GM21529 (cell line): ENCODE measurements at regions not wholly inside any gene's neighbourhood (a gene's known extent, or its start where the extent isn't known, plus 50 kb on each side); places are given as distances from the start of the nearest gene placed in this dataset.

ENCODE experiments used
- ATAC-seq: cut with Tn5 transposase; IDR thresholded peaks from one replicate; pipeline ENCODE4 v1.9.1; 2021; ENCODE audit not compliant: unreplicated experiment

- ATAC-seq, result no peak
Measured at GRCh38 chr13:103324641-103325040, 258.4 kb upstream of the SLC10A2 start.

GRCh38 chr13:103315711-103316110 lies 249.5 kb upstream of the SLC10A2 start:
- ATAC-seq, result no peak

- ATAC-seq, result no peak
Measured at GRCh38 chr13:103312467-103312866, 246.2 kb upstream of the SLC10A2 start.

GRCh38 chr13:103308667-103309066 lies 242.4 kb upstream of the SLC10A2 start:
- ATAC-seq, result no peak

- ATAC-seq, result no peak
Measured at GRCh38 chr13:103306163-103306562, 239.9 kb upstream of the SLC10A2 start.

- no peak for ATAC-seq
Measured at GRCh38 chr13:103303078-103303651, 236.9 kb upstream of the SLC10A2 start.

- ATAC-seq, result no peak
Measured at GRCh38 chr13:103302676-103303075, 236.5 kb upstream of the SLC10A2 start.

GRCh38 chr13:103299079-103299478 lies 232.9 kb upstream of the SLC10A2 start:
- ATAC-seq, result no peak

- no peak for ATAC-seq
Measured at GRCh38 chr13:103297083-103297482, 230.9 kb upstream of the SLC10A2 start.

GRCh38 chr13:103291798-103292572 lies 225.8 kb upstream of the SLC10A2 start:
- ATAC-seq, result no peak

- no peak for ATAC-seq
Measured at GRCh38 chr13:103291226-103291625, 225.0 kb upstream of the SLC10A2 start.

GRCh38 chr13:103289681-103290080 lies 223.5 kb upstream of the SLC10A2 start:
- no peak for ATAC-seq

GRCh38 chr13:103288114-103288513 lies 221.9 kb upstream of the SLC10A2 start:
- ATAC-seq, result no peak

GRCh38 chr13:103287659-103288058 lies 221.4 kb upstream of the SLC10A2 start:
- ATAC-seq, result no peak

GRCh38 chr13:103284466-103284865 lies 218.2 kb upstream of the SLC10A2 start:
- no peak for ATAC-seq

- no peak for ATAC-seq
Measured at GRCh38 chr13:103283451-103283820, 217.2 kb upstream of the SLC10A2 start.

GRCh38 chr13:103282571-103283450 lies 216.6 kb upstream of the SLC10A2 start:
- no peak for ATAC-seq

- no peak for ATAC-seq
Measured at GRCh38 chr13:103277959-103278694, 211.9 kb upstream of the SLC10A2 start.

GRCh38 chr13:103276775-103277498 lies 210.7 kb upstream of the SLC10A2 start:
- ATAC-seq, result peak; percentile 90

GRCh38 chr13:103275722-103276121 lies 209.5 kb upstream of the SLC10A2 start:
- ATAC-seq, result no peak
